H9 (cell line): ENCODE measurements at regions not wholly inside any gene's neighbourhood (a gene's known extent, or its start where the extent isn't known, plus 50 kb on each side); places are given as distances from the start of the nearest gene placed in this dataset.

Source experiments
- DNase-seq: peaks from one replicate; pipeline ENCODE4 v3.0.0-alpha.2; 2017
- H2AFZ ChIP-seq: one replicate; pipeline ENCODE4 v1.6.1; 2013; ENCODE audit warnings: mild to moderate bottlenecking, low read length, control low read depth, moderate library complexity
- H2AK5ac ChIP-seq: 2 replicates; pipeline ENCODE4 v1.6.1; 2013; ENCODE audit warnings: low read length, control low read depth, mixed read lengths; ENCODE audit not compliant: insufficient read length
- H2BK120ac ChIP-seq: one replicate; pipeline ENCODE4 v1.6.1; 2013; ENCODE audit warnings: low read depth, mild to moderate bottlenecking, low read length, control low read depth, inconsistent platforms; ENCODE audit not compliant: poor library complexity, severe bottlenecking
- H2BK12ac ChIP-seq: 2 replicates; pipeline ENCODE4 v1.6.1; 2013; ENCODE audit warnings: low read length, control low read depth, mixed read lengths, low read depth; ENCODE audit not compliant: insufficient read length
- H2BK15ac ChIP-seq: 2 replicates; pipeline ENCODE4 v1.6.1; 2013; ENCODE audit warnings: low read depth, low read length, control low read depth
- H2BK20ac ChIP-seq: one replicate; pipeline ENCODE4 v1.6.1; 2013; ENCODE audit warnings: low read depth, mild to moderate bottlenecking, low read length, control low read depth, inconsistent platforms; ENCODE audit not compliant: poor library complexity, severe bottlenecking
- H2BK5ac ChIP-seq: 2 replicates; pipeline ENCODE4 v1.6.1; 2013; ENCODE audit warnings: low read length, control low read depth, mixed read lengths; ENCODE audit not compliant: insufficient read length
- H3K14ac ChIP-seq: 2 replicates; pipeline ENCODE4 v1.6.1; 2013; ENCODE audit warnings: low read length, control low read depth; ENCODE audit not compliant: insufficient read depth
- H3K18ac ChIP-seq: 2 replicates; pipeline ENCODE4 v1.6.1; 2013; ENCODE audit warnings: low read depth, mild to moderate bottlenecking, mixed read lengths, low read length, control low read depth; ENCODE audit not compliant: insufficient read length
- H3K23ac ChIP-seq: 2 replicates; pipeline ENCODE4 v1.6.1; 2013; ENCODE audit warnings: low read length, control low read depth, mixed read lengths, low read depth; ENCODE audit not compliant: insufficient read length
- H3K23me2 ChIP-seq: 2 replicates; pipeline ENCODE4 v1.6.1; 2013; ENCODE audit warnings: low read depth, mild to moderate bottlenecking, mixed read lengths, low read length, control low read depth; ENCODE audit not compliant: insufficient read length, poor library complexity, severe bottlenecking
- H3K27ac ChIP-seq: 2 replicates; pipeline ENCODE4 v1.5.1; 2013; ENCODE audit warnings: low read length, control low read depth, mixed read lengths, low read depth; ENCODE audit not compliant: insufficient read length
- H3K27me3 ChIP-seq: 2 replicates; pipeline ENCODE4 v1.6.1; 2013; ENCODE audit warnings: low read length, control low read depth, inconsistent platforms; ENCODE audit not compliant: insufficient read depth
- H3K4ac ChIP-seq: 2 replicates; pipeline ENCODE4 v1.6.1; 2013; ENCODE audit warnings: low read depth, mild to moderate bottlenecking, control low read depth, inconsistent platforms, low read length, moderate library complexity
- H3K4me1 ChIP-seq: 2 replicates; pipeline ENCODE4 v1.6.1; 2013; ENCODE audit warnings: low read length, control low read depth, inconsistent platforms; ENCODE audit not compliant: insufficient read depth
- H3K4me2 ChIP-seq: 2 replicates; pipeline ENCODE4 v1.6.1; 2013; ENCODE audit warnings: low read length, control low read depth, mixed read lengths; ENCODE audit not compliant: insufficient read length, insufficient read depth
- H3K56ac ChIP-seq: 2 replicates; pipeline ENCODE4 v1.6.1; 2013; ENCODE audit warnings: low read depth, mild to moderate bottlenecking, mixed read lengths, low read length, control low read depth; ENCODE audit not compliant: insufficient read length
- H3K79me1 ChIP-seq: 2 replicates; pipeline ENCODE4 v1.6.1; 2013; ENCODE audit warnings: low read depth, mild to moderate bottlenecking, moderate library complexity, low read length, control low read depth, inconsistent platforms; ENCODE audit not compliant: insufficient read depth, poor library complexity, severe bottlenecking
- H3K79me2 ChIP-seq: 2 replicates; pipeline ENCODE4 v1.6.1; 2013; ENCODE audit warnings: low read length, control low read depth, inconsistent platforms; ENCODE audit not compliant: insufficient read depth
- H3K9ac ChIP-seq: 2 replicates; pipeline ENCODE4 v1.6.1; 2013; ENCODE audit warnings: low read length, control low read depth, mixed read lengths; ENCODE audit not compliant: insufficient read length; ENCODE audit errors: extremely low read depth
- H3K9me3 ChIP-seq: one replicate; pipeline ENCODE4 v1.6.1; 2013; ENCODE audit warnings: low read depth, low read length, inconsistent platforms; ENCODE audit not compliant: control insufficient read depth
- H3T11ph ChIP-seq: one replicate; pipeline ENCODE4 v1.6.1; 2013; ENCODE audit warnings: mild to moderate bottlenecking, low read length, control low read depth, inconsistent platforms
- H4K20me1 ChIP-seq: one replicate; pipeline ENCODE4 v1.6.1; 2013; ENCODE audit not compliant: control insufficient read depth, insufficient read length, insufficient read depth
- H4K5ac ChIP-seq: 2 replicates; pipeline ENCODE4 v1.6.1; 2013; ENCODE audit warnings: low read depth, mild to moderate bottlenecking, mixed read lengths, low read length, control low read depth; ENCODE audit not compliant: insufficient read length
- H4K8ac ChIP-seq: replicated peaks from 2 replicates; pipeline ENCODE4 v1.6.1; 2013; ENCODE audit warnings: low read length, control low read depth, mixed read lengths, low read depth; ENCODE audit not compliant: insufficient read length
- H4K91ac ChIP-seq: 2 replicates; pipeline ENCODE4 v1.6.1; 2013; ENCODE audit warnings: low read depth, mild to moderate bottlenecking, moderate library complexity, mixed read lengths, low read length, control low read depth; ENCODE audit not compliant: insufficient read length
- H3K27ac Mint-ChIP-seq, 3 experiments: 2 replicates in 2 of 3; 3 replicates in 1 of 3; pipeline ENCODE4 v1.8.0; 2020 to 2021; ENCODE audit warnings: mixed read lengths in 3 of 3, mild to moderate bottlenecking in 1 of 3, moderate library complexity in 1 of 3
- H3K27me3 Mint-ChIP-seq: 2 replicates; pipeline ENCODE4 v1.8.0; 2021; ENCODE audit warnings: low read depth, mild to moderate bottlenecking, moderate library complexity, mixed read lengths
- H3K36me3 Mint-ChIP-seq, 3 experiments: 2 replicates in 2 of 3; 3 replicates in 1 of 3; pipeline ENCODE4 v1.8.0; 2020 to 2021; ENCODE audit warnings: low read depth in 3 of 3, mixed read lengths in 3 of 3; ENCODE audit not compliant: insufficient read depth in 1 of 3
- H3K4me1 Mint-ChIP-seq, 2 experiments: 2 replicates each; pipeline ENCODE4 v1.8.0; 2020; ENCODE audit warnings: mixed read lengths in 2 of 2
- H3K4me3 Mint-ChIP-seq, 2 experiments: 2 replicates in 1 of 2; 3 replicates in 1 of 2; pipeline ENCODE4 v1.8.0; 2020 to 2021; ENCODE audit warnings: mild to moderate bottlenecking in 2 of 2, mixed read lengths in 2 of 2, moderate library complexity in 1 of 2
- H3K9me3 Mint-ChIP-seq, 2 experiments: 2 replicates in 1 of 2; 3 replicates in 1 of 2; pipeline ENCODE4 v1.8.0; 2020; ENCODE audit warnings: mild to moderate bottlenecking in 2 of 2, mixed read lengths in 2 of 2, moderate library complexity in 1 of 2
- CTCF ChIP-seq: fragments of 200-600 bp; sonication (generic); conservative IDR thresholded peaks from 3 replicates; pipeline ENCODE4 v1.8.0; 2021; ENCODE audit warnings: antibody characterized with exemption, mild to moderate bottlenecking
- WGBS: extraction: QIAGEN DNeasy Blood & Tissue Kit; methylation state at CpG from one replicate; pipeline ENCODE4 v1.1.7; 2013; ENCODE audit warnings: missing lambda C conversion rate, low lambda C conversion rate, mixed read lengths; ENCODE audit not compliant: insufficient read length; ENCODE audit errors: extremely low coverage; 5-methylcytosine and 5-hydroxymethylcytosine counted together

- H3K9me3 Mint-ChIP-seq = no peaks in the 10 kb centered on the region
- no peak overlapping the region for H2BK12ac ChIP-seq
Measured at GRCh38 chr5:175305251-175305650, 138.7 kb downstream of the DRD1 start.

More at GRCh38 chr5:175305251-175305650, 138.7 kb downstream of the DRD1 start:
- no peak overlapping the region for H3K56ac ChIP-seq
- H2BK120ac ChIP-seq = no peak overlapping the region
- Mint-ChIP-seq H3K27me3 (peaks cover 2% of the 10 kb centered on the region; the same call in 1 of the 2 replicates), H3K27ac (no peak overlapping the region), H3K4me3 (no peak overlapping the region), H3K36me3 (no peaks in the 10 kb centered on the region), H3K4me1 (no peaks in the 10 kb centered on the region)
- H3K18ac ChIP-seq = no peak overlapping the region
- H4K91ac ChIP-seq = no peak overlapping the region
- H2BK15ac ChIP-seq = no peak overlapping the region
- no peak overlapping the region for H3K23ac ChIP-seq
- H4K5ac ChIP-seq = no peak overlapping the region
- H2BK5ac ChIP-seq = no peak overlapping the region
- WGBS = no CpG with 5 or more reads among the region's 5 CpGs
- H4K20me1 ChIP-seq = no peaks in the 10 kb centered on the region
- H3K4me2 ChIP-seq = no peak overlapping the region
- no peak overlapping the region for H3T11ph ChIP-seq
- no peaks in the 10 kb centered on the region for H3K79me1 ChIP-seq
- no peak overlapping the region for H3K4ac ChIP-seq
- H3K9ac ChIP-seq = no peak overlapping the region
- no peaks in the 10 kb centered on the region for H3K27me3 ChIP-seq
- H3K23me2 ChIP-seq = no peaks in the 10 kb centered on the region
- no peaks in the 10 kb centered on the region for H3K79me2 ChIP-seq
- H2AFZ ChIP-seq = no peak overlapping the region
- no peak overlapping the region for H3K27ac ChIP-seq
- TF ChIP-seq CTCF = no peak
- H3K4me1 ChIP-seq = no peaks in the 10 kb centered on the region
- no peak overlapping the region for H2BK20ac ChIP-seq
- H4K8ac ChIP-seq = no peak overlapping the region
- no peak overlapping the region for H2AK5ac ChIP-seq
- no peak overlapping the region for H3K14ac ChIP-seq
- no peak for DNase-seq
- no peaks in the 10 kb centered on the region for H3K9me3 ChIP-seq
